NCI-H446 (cell line): ENCODE measurements at regions not wholly inside any gene's neighbourhood (a gene's known extent, or its start where the extent isn't known, plus 50 kb on each side); places are given as distances from the start of the nearest gene placed in this dataset.

Experiments
- DNase-seq, 2 experiments: peaks; one replicate each; lab custom pipeline; 2025; lab: John Stamatoyannopoulos, UW

GRCh38 chr18:33517950-33518349, 60.1 kb upstream of the ASXL3 start:
- DNase-seq, result no peak

GRCh38 chr18:33513027-33513426, 65.0 kb upstream of the ASXL3 start:
- DNase-seq, result no peak

GRCh38 chr18:33507019-33507418, 66.5 kb upstream of the CCDC178 start:
- no peak for DNase-seq

- DNase-seq, result no peak
Measured at GRCh38 chr18:33505798-33506197, 65.3 kb upstream of the CCDC178 start.

GRCh38 chr18:33505297-33505696, 64.8 kb upstream of the CCDC178 start:
- DNase-seq, result no peak

GRCh38 chr18:33495278-33495677, 54.8 kb upstream of the CCDC178 start:
- peak in 1 of 2 experiments; percentile 59 for DNase-seq
